Left ventricle myocardium inferior (tissue), 1 donor: ENCODE measurements at regions not wholly inside any gene's neighbourhood (a gene's known extent, or its start where the extent isn't known, plus 50 kb on each side); places are given as distances from the start of the nearest gene placed in this dataset.

ENCODE experiments used
- DNase-seq: peaks from one replicate; pipeline ENCODE4 v3.0.0-alpha.2; 2020
- H3K27ac ChIP-seq: fragments of 200-600 bp; replicated peaks from 2 replicates; pipeline ENCODE4 v1.8.0; 2021
- H3K27me3 ChIP-seq: fragments of 200-600 bp; 2 replicates; pipeline ENCODE4 v1.8.0; 2021; ENCODE audit warnings: low read depth
- H3K36me3 ChIP-seq: fragments of 200-600 bp; 2 replicates; pipeline ENCODE4 v1.8.0; 2021
- H3K4me1 ChIP-seq: fragments of 200-600 bp; 2 replicates; pipeline ENCODE4 v1.8.0; 2021
- H3K4me3 ChIP-seq: fragments of 200-600 bp; 2 replicates; pipeline ENCODE4 v1.8.0; 2021; ENCODE audit warnings: mild to moderate bottlenecking, moderate library complexity
- H3K9me3 ChIP-seq: fragments of 200-600 bp; replicated peaks from 2 replicates; pipeline ENCODE4 v1.8.0; 2021
- intact Hi-C: fragments of 100-400 bp; cut with micrococcal nuclease; formaldehyde crosslinking; loops from one replicate; pipeline ENCODE4 v1.11.0; 2022
- TF ChIP-seq, protein P1 (sequence below): fragments of 200-600 bp; IDR thresholded peaks from 2 replicates; pipeline ENCODE4 v1.8.0; 2021; ENCODE audit warnings: antibody characterized with exemption, mild to moderate bottlenecking, borderline replicate concordance
- donor health status: DM: no; HTN: yes; CAD: no; lungs with severe emphysema.

DNA sequence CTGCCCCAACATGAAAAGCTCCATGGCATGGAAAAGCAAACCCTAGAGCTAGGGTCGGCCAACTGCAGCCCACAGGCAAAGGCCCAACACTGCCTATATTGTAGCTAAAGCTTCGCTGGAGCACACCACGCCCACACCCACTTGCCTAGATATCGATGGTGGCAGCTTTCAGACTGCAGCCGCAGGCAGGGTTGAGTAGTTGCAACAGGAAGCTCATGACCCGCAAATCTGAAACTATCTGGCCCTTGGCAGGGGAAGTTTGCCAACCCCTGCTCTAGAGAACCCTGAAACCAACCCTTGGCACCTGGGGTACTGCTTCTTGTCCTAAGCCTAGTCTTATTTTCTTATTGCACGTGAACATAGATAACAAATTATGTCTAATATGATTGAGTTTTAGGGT, 250.0 kb downstream of the SOX11 start:
- no peaks in the 10 kb centered on the region for H3K36me3 ChIP-seq
- H3K4me3 ChIP-seq = no peak overlapping the region
- H3K4me1 ChIP-seq = peaks cover 12% of the 10 kb centered on the region
- TF ChIP-seq, protein P1, sequence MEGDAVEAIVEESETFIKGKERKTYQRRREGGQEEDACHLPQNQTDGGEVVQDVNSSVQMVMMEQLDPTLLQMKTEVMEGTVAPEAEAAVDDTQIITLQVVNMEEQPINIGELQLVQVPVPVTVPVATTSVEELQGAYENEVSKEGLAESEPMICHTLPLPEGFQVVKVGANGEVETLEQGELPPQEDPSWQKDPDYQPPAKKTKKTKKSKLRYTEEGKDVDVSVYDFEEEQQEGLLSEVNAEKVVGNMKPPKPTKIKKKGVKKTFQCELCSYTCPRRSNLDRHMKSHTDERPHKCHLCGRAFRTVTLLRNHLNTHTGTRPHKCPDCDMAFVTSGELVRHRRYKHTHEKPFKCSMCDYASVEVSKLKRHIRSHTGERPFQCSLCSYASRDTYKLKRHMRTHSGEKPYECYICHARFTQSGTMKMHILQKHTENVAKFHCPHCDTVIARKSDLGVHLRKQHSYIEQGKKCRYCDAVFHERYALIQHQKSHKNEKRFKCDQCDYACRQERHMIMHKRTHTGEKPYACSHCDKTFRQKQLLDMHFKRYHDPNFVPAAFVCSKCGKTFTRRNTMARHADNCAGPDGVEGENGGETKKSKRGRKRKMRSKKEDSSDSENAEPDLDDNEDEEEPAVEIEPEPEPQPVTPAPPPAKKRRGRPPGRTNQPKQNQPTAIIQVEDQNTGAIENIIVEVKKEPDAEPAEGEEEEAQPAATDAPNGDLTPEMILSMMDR = no peak
- intact Hi-C loops = no loop called here
- no peak overlapping the region for H3K27ac ChIP-seq
- no peaks in the 10 kb centered on the region for H3K9me3 ChIP-seq
- H3K27me3 ChIP-seq = no peaks in the 10 kb centered on the region
- no peak for DNase-seq

DNA sequence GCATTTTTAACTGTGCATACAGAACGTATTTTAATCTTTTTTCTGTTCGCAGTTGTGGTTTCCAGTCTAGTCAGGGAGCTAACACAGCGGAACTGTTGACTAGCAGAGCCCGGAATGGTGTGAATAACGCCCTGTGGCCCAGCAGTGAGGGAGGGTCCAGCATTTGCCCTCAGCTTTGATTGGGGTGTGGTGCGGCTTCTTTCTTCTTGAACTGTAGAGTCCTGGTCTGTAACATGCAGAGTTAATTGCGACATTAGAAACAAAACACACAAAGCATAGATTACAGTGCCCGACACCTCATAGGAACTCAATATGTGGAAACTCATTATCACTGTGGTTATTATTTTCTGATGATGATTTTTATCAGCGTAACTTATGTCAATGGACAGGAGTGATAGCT, 253.6 kb downstream of the SOX11 start:
- Histone ChIP-seq H3K4me1 (peaks cover 9% of the 10 kb centered on the region), H3K27ac (no peak overlapping the region), H3K27me3 (no peaks in the 10 kb centered on the region), H3K9me3 (no peaks in the 10 kb centered on the region), H3K36me3 (no peaks in the 10 kb centered on the region), H3K4me3 (no peak overlapping the region)
- intact Hi-C loops = no loop called here
- DNase-seq = no peak
- TF ChIP-seq, protein P1 = no peak

DNA sequence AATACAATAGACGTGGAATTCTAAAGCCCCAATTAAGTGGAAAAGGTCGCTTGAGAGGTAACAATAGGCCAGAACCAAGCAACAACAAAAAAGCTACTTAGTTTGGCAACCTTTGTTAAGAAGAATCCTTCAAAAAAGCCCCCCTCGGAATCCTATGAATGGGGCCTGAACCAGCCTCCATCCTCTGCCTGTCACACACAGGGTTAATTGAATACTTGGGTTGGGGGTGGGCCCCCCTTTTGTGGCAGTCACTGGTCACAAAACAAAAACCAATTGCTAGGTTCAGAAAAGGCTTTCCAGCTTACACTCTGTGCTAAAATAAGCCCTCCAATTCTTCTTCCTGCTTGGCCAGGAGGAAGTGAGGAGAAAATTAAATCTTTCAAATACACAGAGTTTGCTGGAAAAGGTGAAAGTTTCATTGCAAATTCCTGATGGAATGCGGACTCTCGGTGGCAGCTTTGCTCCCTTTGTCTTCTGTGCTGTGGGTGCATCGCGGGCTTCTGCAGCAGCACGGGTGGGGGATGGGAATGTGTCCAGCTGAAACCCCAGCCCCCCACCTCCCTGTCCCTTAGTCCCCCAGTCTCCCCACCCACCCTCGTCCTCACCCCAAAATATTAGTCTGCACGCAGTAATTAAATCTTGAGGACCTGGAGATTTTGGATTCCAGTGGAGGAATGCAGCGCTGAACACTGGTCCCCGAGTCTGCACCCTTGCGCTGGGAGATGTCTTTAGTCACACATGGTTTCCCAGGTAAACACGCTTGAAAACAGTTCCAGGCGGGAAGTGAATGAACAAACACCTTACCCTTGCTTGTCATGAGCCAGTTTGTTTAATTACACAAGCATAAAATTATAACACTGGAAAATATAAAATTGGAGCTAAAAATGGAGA, 254.3 kb downstream of the SOX11 start:
- no peak for DNase-seq
- Histone ChIP-seq H3K36me3 (no peaks in the 10 kb centered on the region), H3K27ac (no peak overlapping the region), H3K4me3 (no peak overlapping the region), H3K4me1 (peaks cover 2% of the 10 kb centered on the region), H3K27me3 (no peaks in the 10 kb centered on the region), H3K9me3 (no peaks in the 10 kb centered on the region)
- intact Hi-C loops = no loop called here
- TF ChIP-seq, protein P1 = no peak

DNA sequence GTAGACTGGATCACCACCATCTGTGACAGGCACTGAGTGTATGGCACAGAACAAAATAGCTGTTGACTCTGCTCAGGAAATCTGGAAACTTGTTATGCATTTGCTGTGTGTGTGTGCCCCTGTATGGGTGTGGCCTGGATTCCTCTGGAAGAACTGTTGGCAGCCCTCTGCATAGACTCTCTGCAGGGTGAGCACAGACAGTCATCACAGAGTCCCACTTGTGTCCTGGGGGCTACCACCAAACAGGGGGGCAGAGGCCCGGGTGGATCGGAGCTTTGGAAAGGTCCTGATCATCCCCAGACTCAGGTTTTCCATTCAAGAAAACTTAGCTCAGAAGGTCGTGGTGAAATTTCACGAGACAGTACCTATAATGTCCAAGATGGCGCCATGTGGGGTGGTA, 258.6 kb downstream of the SOX11 start:
- no peaks in the 10 kb centered on the region for H3K36me3 ChIP-seq
- intact Hi-C loops = no loop called here
- H3K4me1 ChIP-seq = peaks cover 6% of the 10 kb centered on the region
- H3K9me3 ChIP-seq = no peaks in the 10 kb centered on the region
- H3K27ac ChIP-seq = no peak overlapping the region
- DNase-seq = no peak
- H3K4me3 ChIP-seq = no peak overlapping the region
- TF ChIP-seq, protein P1 = no peak
- no peaks in the 10 kb centered on the region for H3K27me3 ChIP-seq

DNA sequence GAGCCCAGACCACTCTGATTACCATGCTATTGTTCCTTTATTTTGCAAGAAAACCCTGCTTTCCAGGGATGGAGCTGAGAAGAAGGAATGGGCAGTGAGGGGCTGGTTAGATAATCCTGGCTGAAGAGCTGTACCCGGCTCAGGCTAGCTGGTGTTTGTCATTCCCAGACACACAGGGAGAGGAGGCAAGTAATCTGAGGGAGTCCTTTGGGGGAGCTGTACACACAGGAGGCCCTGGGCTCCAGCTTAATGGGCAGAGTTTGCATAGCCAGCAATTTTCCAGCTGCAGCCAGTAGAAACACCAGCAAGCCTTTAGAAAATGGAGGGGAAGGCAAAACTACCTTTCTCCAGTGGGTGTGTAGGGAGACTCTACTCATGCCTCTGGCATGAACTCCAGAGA, 259.3 kb downstream of the SOX11 start:
- TF ChIP-seq, protein P1 = no peak
- no peaks in the 10 kb centered on the region for H3K9me3 ChIP-seq
- no peak overlapping the region for H3K4me3 ChIP-seq
- no peak for DNase-seq
- H3K27ac ChIP-seq = no peak overlapping the region
- H3K36me3 ChIP-seq = no peaks in the 10 kb centered on the region
- intact Hi-C loops = no loop called here
- no peaks in the 10 kb centered on the region for H3K27me3 ChIP-seq
- H3K4me1 ChIP-seq = peaks cover 6% of the 10 kb centered on the region
